Lower lobe of right lung (tissue), 2 donors: ENCODE measurements at regions not wholly inside any gene's neighbourhood (a gene's known extent, or its start where the extent isn't known, plus 50 kb on each side); places are given as distances from the start of the nearest gene placed in this dataset.
"Not testable (repeated sequence)": the region's sequence is repeated elsewhere in the genome, so short reads cannot be mapped to it uniquely, and the experiment has no call there.

Experiments used
- ATAC-seq, 2 donors: fragments of 200-7000 bp; cut with Tn5 transposase; one replicate each; pipeline ENCODE4 v1.9.1; 2020 to 2022; ENCODE audit warnings: mild to moderate bottlenecking in 2 of 2, moderate library complexity in 2 of 2
- DNase-seq: peaks from one replicate; pipeline ENCODE4 v3.0.0-alpha.2; 2020
- H3K27ac ChIP-seq: fragments of 200-600 bp; one replicate; pipeline ENCODE4 v1.8.0; 2022
- H3K27me3 ChIP-seq: fragments of 200-600 bp; one replicate; pipeline ENCODE4 v1.8.0; 2022; ENCODE audit warnings: low read depth
- H3K36me3 ChIP-seq: fragments of 200-600 bp; one replicate; pipeline ENCODE4 v1.8.0; 2022; ENCODE audit warnings: mild to moderate bottlenecking
- H3K4me1 ChIP-seq: fragments of 200-600 bp; one replicate; pipeline ENCODE4 v1.8.0; 2022
- H3K4me3 ChIP-seq: fragments of 200-600 bp; one replicate; pipeline ENCODE4 v1.8.0; 2022; ENCODE audit warnings: mild to moderate bottlenecking
- H3K9me3 ChIP-seq: fragments of 200-600 bp; one replicate; pipeline ENCODE4 v1.8.0; 2022
- intact Hi-C: fragments of 100-400 bp; cut with DNase I; formaldehyde crosslinking; loops from one replicate; pipeline ENCODE4 v1.11.0; 2022
- TF ChIP-seq, protein P1 (sequence below): fragments of 200-600 bp; IDR thresholded peaks from one replicate; pipeline ENCODE4 v1.8.0; 2022; ENCODE audit warnings: antibody characterized with exemption, mild to moderate bottlenecking
- donor health status: DM: no; HTN: yes; CAD: no; lungs with severe emphysema.

DNA sequence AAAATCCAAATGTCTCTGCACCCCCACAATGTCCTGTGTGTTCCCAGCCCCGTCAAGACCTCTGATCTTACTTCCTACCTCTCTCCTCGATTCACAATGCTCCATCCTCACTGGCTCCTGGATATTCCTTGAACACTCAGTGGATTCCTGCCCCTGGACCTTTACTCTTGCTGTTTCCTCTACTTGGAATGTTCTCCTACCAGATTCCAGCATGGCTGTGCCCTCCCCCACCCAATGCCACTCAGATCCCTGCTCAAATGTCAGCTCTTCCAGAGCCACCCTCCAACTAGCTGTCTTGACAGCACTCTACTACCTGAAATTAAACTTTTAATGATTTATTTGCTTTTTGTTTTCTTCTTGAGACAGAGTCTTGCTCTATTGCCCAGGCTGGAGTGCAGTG is 107.4 kb downstream of the KLF5 start:
- intact Hi-C loops = no loop called here

DNA sequence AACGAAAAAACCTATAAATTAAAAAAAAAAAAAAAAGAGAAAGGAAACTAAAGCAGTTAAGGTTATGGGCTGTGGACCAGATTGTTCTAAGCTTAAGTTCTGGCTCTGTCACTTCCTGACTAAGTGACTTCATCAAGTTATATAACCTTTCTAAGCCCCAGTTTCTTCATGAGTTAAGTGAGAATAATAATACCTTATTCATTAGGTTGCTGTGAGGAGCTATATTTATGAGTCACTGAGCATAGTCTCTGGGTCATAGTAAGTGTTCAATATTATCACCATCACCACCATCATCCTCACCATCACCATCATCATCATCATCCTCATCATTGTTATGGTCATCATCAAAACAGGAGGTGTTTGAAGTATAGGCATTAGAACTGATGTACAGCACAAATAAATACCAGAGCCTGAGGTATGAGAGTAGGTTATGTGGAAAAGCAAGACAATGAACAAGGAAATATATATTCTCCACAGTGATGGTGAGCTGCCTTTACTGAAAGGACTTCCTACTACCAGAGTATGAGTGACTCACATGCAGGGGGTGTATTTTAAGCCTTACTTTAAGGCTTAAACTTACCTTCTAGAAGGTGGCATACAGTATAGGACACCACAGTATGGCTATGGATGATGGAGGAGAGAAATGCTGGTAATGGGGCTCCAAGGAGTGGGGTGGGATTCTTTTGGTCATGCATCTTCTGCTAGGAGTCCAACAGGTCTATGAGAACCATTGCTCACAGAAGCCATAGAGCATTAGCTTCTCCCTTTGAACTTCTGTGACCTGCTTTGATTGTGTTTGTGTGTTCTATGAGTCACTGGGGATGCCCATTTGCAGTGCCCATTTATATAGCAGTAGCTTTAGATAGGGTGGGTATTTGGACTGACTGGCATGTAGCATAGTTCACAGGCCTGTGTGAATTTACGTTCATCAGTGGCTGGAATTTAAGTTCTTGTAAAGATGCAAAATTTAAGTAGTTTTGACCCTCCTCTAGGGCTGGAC is 104.4 kb downstream of the KLF5 start:
- Histone ChIP-seq H3K4me3 (no peak overlapping the region), H3K4me1 (no peaks in the 10 kb centered on the region), H3K27ac (no peak overlapping the region), H3K9me3 (no peaks in the 10 kb centered on the region), H3K27me3 (no peaks in the 10 kb centered on the region), H3K36me3 (no peaks in the 10 kb centered on the region)
- intact Hi-C loops = no loop called here
- no peak for DNase-seq
- TF ChIP-seq, protein P1, sequence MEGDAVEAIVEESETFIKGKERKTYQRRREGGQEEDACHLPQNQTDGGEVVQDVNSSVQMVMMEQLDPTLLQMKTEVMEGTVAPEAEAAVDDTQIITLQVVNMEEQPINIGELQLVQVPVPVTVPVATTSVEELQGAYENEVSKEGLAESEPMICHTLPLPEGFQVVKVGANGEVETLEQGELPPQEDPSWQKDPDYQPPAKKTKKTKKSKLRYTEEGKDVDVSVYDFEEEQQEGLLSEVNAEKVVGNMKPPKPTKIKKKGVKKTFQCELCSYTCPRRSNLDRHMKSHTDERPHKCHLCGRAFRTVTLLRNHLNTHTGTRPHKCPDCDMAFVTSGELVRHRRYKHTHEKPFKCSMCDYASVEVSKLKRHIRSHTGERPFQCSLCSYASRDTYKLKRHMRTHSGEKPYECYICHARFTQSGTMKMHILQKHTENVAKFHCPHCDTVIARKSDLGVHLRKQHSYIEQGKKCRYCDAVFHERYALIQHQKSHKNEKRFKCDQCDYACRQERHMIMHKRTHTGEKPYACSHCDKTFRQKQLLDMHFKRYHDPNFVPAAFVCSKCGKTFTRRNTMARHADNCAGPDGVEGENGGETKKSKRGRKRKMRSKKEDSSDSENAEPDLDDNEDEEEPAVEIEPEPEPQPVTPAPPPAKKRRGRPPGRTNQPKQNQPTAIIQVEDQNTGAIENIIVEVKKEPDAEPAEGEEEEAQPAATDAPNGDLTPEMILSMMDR = no peak
- ATAC-seq = no peak

More for the DNA sequence above, 107.4 kb downstream of the KLF5 start:
- H3K9me3 ChIP-seq = no peaks in the 10 kb centered on the region
- TF ChIP-seq, protein P1 = no peak
- H3K36me3 ChIP-seq = no peaks in the 10 kb centered on the region
- H3K4me3 ChIP-seq = no peak overlapping the region
- no peak for ATAC-seq
- no peaks in the 10 kb centered on the region for H3K27me3 ChIP-seq
- H3K4me1 ChIP-seq = no peaks in the 10 kb centered on the region
- H3K27ac ChIP-seq = no peak overlapping the region
- DNase-seq = no peak

DNA sequence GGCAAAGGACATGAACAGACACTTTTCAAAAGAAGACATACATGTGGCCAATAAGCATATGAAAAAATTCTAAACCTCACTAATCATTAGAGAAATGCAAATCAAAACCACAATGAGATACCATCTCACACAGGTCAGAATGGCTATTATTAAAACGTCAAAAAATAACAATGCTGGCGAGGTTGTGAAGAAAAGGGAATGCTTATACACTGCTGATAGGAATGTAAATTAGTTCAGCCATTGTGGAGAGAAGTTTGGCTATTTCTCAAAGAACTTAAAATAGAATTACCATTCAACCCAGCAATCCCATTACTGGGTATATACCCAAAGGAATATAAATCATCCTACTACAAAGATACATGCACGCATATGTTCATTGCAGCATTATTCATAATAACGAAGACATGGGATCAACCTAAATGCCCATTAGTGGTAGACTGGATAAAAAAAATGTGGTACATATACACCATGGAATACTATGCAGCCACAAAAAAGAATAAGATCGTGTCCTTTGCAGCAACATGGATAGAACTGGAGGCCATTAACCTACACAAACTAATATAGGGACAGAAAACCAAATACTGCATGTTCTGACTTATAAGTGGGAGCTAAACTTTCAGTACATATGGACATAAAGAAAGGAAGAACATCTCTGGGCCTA is 101.7 kb downstream of the KLF5 start:
- DNase-seq, H3K36me3 ChIP-seq, ATAC-seq, H3K4me1 ChIP-seq, H3K9me3 ChIP-seq, intact Hi-C loops, H3K27me3 ChIP-seq, H3K4me3 ChIP-seq, H3K27ac ChIP-seq: not testable (repeated sequence)

DNA sequence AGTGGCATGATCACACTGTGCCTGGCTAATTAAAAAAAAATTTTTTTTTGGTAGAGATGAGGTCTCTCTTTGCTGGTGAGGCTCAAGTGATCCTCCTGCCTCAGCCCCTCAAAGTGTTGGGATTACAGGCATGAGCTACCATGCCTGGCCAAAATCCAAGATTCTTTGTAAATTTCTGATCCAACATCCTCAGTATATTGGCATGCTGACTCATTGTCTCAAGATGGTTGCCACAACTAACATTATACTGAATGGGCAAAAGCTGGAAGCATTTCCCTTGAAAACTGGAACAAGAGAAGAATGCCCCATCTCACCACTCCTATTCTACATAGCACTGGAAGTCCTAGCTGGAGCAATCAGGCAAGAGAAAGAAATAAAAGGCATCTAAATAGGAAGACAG is 100.0 kb downstream of the KLF5 start:
- DNase-seq = no peak
- ATAC-seq = no peak
- TF ChIP-seq, protein P1 = no peak
- intact Hi-C loops = no loop called here
- Histone ChIP-seq H3K36me3 (no peaks in the 10 kb centered on the region), H3K4me1 (no peaks in the 10 kb centered on the region), H3K27ac (no peak overlapping the region), H3K4me3 (no peak overlapping the region), H3K27me3 (no peaks in the 10 kb centered on the region), H3K9me3 (no peaks in the 10 kb centered on the region)

DNA sequence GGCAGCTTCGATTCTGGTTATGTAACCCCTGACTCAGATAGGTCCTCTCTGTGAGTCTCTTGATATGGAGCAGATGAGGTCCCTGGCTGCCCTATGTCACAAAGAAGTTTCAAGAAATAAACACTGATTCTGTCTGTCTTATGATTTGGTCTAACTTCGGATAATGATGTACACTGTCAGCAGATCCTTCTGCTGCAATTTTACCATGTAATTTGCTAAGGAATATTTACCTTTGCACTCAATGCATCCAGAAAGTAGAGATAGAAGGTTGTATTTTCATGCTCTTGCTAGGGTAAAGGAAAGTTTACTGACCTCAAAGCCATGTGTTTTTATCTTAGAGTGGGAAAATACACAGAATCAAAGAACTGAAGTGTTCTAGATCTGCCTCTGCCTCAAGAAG is 98.2 kb downstream of the KLF5 start:
- H3K4me3 ChIP-seq = no peak overlapping the region
- no peak for DNase-seq
- H3K27me3 ChIP-seq = no peaks in the 10 kb centered on the region
- no peak for ATAC-seq
- no peaks in the 10 kb centered on the region for H3K4me1 ChIP-seq
- no peaks in the 10 kb centered on the region for H3K9me3 ChIP-seq
- intact Hi-C loops = no loop called here
- TF ChIP-seq, protein P1 = no peak
- H3K27ac ChIP-seq = no peak overlapping the region
- no peaks in the 10 kb centered on the region for H3K36me3 ChIP-seq

DNA sequence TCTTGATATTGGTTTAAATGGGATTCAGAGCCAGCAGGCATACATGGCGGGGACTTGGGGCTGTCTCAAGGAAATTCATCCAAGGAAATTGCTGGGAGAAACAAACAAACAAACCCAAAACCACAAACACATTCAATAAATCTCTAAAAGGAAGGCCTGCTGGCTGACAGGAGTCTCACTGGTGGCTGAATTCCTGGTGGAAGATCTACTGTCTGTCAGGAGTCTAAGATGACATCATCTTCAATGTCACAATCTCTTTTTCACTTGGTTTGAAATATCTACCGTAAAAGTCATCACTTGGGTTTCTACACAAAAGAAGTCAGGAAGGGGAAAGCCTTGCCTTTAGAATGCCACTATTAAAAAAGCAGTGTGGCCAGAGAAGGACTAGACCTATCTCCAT is 87.9 kb downstream of the KLF5 start:
- no peaks in the 10 kb centered on the region for H3K27me3 ChIP-seq
- no peak for ATAC-seq
- DNase-seq = no peak
- no peaks in the 10 kb centered on the region for H3K9me3 ChIP-seq
- TF ChIP-seq, protein P1 = no peak
- no peaks in the 10 kb centered on the region for H3K36me3 ChIP-seq
- intact Hi-C loops = no loop called here
- H3K4me1 ChIP-seq = no peaks in the 10 kb centered on the region
- H3K4me3 ChIP-seq = no peak overlapping the region
- H3K27ac ChIP-seq = no peak overlapping the region
